ENCODE measurements at regions not wholly inside any gene's neighbourhood (a gene's known extent, or its start where the extent isn't known, plus 50 kb on each side); places are given as distances from the start of the nearest gene placed in this dataset.

DNA sequence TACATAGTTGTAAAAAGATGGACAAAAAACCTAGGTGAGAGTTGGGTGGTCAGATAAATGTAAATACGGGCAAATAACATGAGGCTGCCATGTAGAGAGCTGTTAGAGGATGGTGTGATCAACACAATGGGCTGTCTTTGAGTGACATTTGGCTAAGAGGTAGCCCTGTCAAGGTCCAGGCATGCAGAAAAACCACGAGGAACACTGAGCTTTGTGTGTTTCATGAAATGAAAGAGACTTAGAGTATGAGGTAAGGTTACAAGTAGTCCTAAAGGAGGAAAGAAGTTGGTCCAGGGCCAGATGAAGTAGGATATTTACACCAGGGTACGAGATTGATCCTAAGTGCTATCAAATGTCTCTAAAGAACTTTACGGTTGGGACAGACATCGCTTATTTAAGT lies 160.9 kb downstream of the RDH14 start:
- no peak for TF ChIP-seq JUNB (IDR thresholded peaks at IDR 0.05)
- TF ChIP-seq CTCF (IDR thresholded peaks at IDR 0.05) = no peak
- TF ChIP-seq ZSCAN20 (CRISPR knock-in tag; IDR thresholded peaks at IDR 0.05) = no peak
- no peak for TF ChIP-seq KDM1A (IDR thresholded peaks at IDR 0.05; ENCODE audit: low read depth)
- TF ChIP-seq POLR2A (IDR thresholded peaks at IDR 0.05; ENCODE audit: low read length) = no peak
- no peak for TF ChIP-seq MAFK (IDR thresholded peaks at IDR 0.05; ENCODE audit: partially characterized antibody)
- TF ChIP-seq SMC3 (IDR thresholded peaks at IDR 0.05) = no peak
